AG09309 (cell line): ENCODE measurements at regions not wholly inside any gene's neighbourhood (a gene's known extent, or its start where the extent isn't known, plus 50 kb on each side); places are given as distances from the start of the nearest gene placed in this dataset.

Experiments
- DNase-seq: peaks from one replicate; pipeline ENCODE4 v3.0.0-alpha.2; 2010; ENCODE audit warnings: low read depth
- H3K4me3 ChIP-seq: 2 replicates; pipeline ENCODE4 v1.5.1; 2011; ENCODE audit warnings: mild to moderate bottlenecking, low read depth, low read length, moderate library complexity; ENCODE audit not compliant: control insufficient read depth
- CTCF ChIP-seq: IDR thresholded peaks from 2 replicates; pipeline ENCODE4 v1.5.1; 2011; ENCODE audit warnings: mild to moderate bottlenecking, low read depth, low read length, inconsistent platforms; ENCODE audit not compliant: insufficient read depth, control insufficient read depth; ENCODE audit errors: missing control alignments

DNA sequence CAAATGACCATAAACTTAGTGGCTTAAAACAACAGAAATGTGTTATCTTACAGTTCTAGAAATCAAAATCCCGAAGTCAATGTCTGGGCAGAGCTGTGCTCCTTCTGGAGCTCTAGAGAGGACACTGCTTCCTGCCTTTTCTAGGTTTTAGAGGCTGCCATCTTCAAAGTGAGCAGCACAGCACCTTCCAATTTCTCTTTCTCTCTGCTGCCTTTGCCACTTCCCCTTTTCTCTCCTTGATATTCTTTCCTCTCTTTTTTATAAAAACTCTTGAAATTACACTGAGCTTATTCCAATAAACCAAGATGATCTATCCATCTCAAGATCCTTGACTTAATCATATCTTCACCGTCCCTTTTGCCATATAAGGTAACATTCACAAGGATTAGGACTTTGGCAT lies 616.9 kb downstream of the PLPP3 start:
- no peak for TF ChIP-seq CTCF
- no peak for DNase-seq
- no peak overlapping the region for H3K4me3 ChIP-seq

GRCh38 chr1:55959136-55959548 lies 620.2 kb downstream of the PLPP3 start:
- no peak for DNase-seq
- no peak for TF ChIP-seq CTCF
- no peak overlapping the region for H3K4me3 ChIP-seq

DNA sequence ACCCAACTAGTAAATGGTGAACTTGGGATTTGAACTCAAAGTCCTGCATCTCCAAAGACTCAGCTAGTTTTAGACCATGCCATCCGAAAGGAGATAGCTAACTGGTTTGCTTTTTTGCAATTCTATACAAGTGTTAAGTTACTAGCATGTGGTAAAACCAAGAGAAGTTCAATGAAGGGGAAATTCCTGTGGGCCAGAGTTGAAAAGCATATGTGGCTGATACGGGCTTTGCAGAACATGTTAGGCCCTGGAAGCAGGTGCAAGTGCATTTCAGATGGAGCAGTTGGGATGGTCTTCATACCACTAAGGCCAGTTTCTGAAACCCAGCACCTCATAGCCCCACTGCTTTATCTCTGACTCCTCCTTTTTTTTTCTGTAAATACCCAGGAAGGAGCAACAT lies 620.9 kb downstream of the PLPP3 start:
- no peak for TF ChIP-seq CTCF
- no peak for DNase-seq
- no peak overlapping the region for H3K4me3 ChIP-seq

DNA sequence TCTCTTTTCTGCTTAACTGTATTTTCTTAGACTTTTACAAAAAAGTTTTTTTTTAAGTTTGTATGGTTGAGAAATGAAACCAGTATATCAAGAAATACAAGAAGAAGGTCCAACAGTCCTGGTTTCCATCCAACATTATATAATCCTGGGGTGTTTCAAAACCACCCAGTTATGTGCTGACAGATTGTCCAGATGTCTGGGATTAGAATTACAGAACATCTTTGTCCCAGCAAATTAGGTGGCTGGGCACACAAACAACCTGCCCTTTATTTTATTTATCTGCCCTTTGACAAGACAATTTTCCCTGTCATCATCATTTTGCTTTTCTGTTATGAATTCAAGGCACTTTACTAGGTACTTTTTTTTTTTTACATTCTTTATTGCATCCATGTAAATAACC lies 622.1 kb downstream of the PLPP3 start:
- no peak overlapping the region for H3K4me3 ChIP-seq
- DNase-seq = no peak
- no peak for TF ChIP-seq CTCF

- no peak for TF ChIP-seq CTCF
- DNase-seq = peak; percentile 52
- H3K4me3 ChIP-seq = no peak overlapping the region
These were observed 624.2 kb downstream of the PLPP3 start for GRCh38 chr1:55955016-55955621.

- DNase-seq = no peak
- no peak for TF ChIP-seq CTCF
- no peak overlapping the region for H3K4me3 ChIP-seq
These were observed 628.1 kb downstream of the PLPP3 start for GRCh38 chr1:55951291-55951690.

- no peak overlapping the region for H3K4me3 ChIP-seq
- DNase-seq = no peak
- TF ChIP-seq CTCF = no peak
These were observed 631.9 kb downstream of the PLPP3 start for GRCh38 chr1:55947446-55947845.
